ENCODE measurements at regions not wholly inside any gene's neighbourhood (a gene's known extent, or its start where the extent isn't known, plus 50 kb on each side); places are given as distances from the start of the nearest gene placed in this dataset.

DNA sequence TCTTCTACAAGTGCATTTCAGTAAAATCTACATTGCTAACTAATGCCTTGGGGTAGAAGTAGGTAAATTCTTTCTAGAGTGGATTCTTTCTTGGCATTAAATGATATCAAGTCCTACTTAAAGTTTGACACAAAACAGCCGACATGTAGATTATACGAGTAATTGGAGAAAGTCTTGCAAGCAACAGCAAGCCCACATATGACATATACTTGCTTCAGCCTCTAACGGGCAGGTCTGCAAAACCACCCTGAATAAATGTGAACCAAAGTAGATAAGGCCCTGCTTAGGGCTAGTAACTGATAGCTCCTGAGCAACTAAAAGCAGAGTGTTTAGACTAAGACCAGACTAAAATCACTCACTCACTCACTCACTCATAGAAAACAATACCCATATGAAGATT lies 203.2 kb downstream of the LTN1 start:
- DNase-seq = no peak

DNA sequence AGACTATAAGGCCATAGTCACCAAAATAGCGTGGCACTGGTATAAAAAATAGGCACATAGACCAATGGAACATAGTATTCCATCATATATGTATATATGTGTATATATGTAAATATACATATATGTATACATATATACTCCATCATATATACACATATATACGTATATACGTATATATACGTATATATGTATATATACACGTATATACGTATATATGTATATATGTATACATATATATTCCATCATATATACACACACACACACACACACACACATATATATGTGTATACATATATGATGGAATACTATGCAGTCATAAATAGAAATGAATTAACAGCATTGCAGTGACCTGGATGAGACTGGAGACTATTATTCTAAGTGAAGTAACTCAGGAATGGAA lies 204.6 kb downstream of the LTN1 start:
- DNase-seq = no peak

DNA sequence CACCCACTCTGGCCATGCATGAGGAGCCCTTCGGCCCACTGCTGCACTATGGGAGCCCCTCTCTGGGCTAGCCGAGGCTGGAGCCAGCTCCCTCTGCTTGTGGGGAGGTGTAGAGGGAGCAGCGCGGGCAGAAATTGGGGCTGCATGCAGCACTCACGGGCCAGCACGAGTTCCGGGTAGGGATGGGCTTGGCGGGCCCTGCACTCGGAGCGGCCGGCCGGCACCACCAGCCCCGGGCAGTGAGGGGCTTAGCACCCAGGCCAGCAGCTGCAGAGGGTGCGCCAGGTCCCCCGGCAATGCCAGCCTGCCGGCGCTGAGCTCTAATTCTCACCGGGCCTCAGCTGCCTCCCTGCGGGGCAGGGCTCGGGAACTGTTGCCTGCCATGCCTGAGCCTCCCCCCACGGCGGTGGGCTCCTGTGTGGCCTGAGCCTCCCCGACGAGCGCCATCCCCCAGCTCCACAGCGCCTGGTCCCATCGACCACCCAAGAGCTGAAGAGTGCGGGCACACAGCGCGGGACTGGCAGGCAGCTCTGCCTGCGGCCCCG lies 209.0 kb downstream of the LTN1 start:
- DNase-seq = no peak

DNA sequence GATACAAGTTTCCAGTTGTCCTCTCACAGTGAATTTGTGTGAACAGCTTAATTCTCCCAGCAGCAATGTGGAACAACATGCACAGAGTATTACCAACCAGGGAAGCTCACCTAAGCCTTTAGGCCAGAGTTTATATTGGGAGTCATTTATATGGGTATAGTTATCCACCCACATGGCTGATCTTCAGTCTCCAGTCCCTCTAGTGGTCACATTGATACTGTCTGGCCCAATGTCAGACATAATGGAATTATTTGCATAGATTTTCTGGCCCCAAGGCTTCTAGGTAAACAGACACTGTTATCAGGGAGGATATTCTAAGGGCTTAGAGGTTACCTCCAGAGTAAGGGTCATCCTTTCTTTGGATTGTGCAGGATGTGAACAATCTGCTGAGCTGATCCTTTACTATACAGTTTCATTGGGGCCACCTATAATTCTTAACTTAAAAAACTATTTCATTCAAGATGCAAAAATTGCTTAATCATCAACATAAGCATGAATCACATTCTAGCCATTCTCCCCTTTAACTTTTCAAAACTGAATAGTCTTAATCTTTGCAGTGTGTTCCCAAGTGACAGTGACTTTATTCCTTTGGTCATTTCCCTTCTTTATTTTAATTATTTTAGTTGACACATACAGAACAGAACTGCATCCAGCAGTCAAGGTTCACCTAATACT lies 210.9 kb downstream of the LTN1 start:
- no peak for DNase-seq

DNA sequence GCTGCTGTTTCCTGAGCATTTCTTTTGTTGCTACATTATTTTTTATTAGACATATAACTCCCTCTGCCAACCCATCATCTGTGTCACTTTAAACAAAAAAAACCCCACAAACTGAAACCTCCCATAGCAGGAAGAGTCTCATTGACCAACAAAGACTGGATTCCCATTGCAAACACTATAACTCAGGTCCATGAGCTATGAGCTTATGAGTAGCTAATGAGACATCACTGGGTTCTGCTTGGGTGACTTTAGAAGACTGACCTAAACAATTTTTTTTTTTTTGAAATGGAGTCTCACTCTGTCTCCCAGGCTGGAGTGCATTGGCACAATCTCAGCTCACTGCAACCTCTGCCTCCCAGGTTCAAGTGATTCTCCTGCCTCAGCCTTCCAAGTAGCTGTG lies 212.8 kb downstream of the LTN1 start:
- no peak for DNase-seq

DNA sequence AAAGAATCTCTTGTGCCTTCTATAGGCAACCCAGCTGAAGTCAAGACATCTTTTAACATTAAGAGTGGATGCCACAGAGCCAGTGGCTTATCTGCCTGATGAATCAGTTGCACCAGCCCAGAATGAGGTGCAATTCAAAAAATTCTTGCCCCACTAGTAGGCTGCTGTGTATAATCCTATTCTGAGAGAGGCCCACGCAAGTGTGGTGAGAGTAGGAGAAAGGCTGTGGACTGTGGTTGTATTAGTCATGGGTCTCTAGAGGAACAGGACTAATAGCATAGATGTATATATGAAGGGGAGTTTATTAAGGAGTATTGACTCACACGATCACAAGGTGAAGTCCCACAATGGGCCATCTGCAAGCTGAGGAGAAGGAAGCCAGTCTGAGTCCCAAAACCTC lies 216.4 kb downstream of the LTN1 start:
- no peak for DNase-seq

DNA sequence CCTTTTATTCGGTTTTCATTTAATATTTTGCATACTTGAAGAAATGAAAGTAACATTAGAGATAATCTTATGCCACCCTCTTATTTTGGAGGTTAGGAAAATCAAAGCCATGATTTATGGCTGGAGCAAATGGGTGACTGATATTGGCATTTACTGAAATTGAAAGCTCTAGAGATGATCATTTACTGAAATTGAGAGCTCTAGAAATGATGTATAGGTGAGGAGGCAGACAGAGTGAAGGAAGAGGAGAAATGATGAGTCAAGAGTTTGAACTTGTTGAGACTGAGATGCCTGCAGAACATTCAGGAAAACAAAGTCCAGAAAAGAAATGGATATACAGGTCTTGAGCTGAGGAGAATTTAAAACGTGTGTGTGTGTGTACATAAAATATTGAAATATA lies 217.6 kb downstream of the LTN1 start:
- DNase-seq = no peak

DNA sequence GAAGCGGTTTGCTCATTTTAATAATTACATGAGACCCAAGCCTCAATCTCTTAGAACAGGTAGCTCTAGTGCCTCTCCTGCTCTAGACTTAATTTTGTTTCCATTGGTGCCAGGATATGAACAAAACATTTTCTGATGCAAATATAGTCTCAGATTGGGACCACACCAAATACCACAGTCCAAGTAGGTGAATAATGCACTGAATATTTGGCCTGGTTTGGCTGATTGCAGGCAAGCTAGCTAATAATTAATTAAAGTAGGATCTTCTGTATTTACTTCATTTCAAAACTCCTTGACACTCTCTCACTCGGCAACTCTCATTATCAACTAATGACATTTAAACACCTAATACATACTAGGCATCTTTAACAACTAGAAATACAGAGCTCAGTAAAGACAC lies 219.6 kb downstream of the LTN1 start:
- no peak for DNase-seq

DNA sequence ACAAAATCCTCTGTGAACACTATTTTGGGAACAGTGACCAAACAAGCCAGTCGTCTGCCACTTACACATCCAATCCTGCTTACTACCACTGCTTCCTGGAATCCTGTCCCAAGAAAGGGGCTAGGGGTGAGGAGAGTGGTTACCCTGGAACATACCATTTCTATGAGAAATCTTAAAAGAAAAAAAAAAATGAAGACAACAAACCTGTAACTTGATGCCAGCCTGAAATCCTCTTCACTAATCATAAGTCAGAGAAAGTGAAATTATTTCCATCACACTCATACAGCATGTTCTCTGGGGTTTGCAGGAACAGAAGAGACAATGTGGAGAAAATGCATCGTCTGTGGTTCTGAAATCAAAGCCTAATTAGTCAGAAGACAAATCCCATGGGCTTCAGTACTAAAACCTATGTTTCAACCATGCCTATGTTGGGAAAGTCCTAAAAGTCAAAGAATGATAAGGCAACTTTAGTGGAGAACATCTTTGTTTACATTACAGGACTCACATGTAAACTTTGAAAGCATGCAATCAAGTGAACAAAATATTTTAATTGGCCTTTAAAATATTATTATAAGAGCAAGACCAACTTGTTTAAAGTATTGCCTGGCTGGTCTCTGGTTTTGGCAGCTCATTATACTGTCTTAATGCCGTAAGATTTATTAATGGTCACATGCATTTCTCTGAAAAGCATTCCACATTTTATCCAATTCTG lies 220.7 kb downstream of the LTN1 start:
- DNase-seq = no peak

DNA sequence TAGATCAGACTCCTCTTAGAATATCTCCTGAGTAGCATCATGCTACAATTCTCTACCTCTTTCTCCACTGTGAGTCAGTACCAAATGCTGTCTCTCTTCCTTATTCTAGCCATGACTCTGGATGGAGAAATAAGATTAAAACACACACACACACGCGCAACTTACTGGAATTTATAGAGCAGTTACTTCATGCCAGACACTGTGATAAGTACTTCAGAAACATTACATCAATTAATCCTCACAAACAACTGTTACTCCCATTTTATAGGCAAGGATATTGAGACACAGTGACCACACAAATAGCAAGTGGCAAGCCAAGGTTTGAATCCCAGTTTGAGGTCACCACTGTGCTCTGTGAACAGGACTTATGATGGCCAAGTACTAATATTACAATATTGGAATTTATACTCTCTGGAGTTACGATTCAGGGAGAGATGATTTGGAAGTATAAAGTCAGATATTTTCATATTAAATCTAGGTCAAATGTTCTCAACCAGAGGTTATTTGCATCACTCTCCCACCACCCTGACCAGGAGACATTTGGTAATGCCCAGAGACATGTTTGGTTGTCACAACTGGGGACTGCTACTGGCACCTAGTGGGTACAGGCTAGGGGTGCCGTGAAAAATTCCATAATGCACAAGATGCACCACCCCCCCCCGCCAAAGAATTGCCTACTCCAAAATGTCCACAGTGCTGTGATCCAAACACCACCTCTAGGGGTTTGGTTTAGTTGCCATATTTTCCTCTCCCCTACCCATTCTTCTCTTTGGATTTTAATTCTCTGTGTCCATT lies 221.6 kb downstream of the LTN1 start:
- no peak for DNase-seq

DNA sequence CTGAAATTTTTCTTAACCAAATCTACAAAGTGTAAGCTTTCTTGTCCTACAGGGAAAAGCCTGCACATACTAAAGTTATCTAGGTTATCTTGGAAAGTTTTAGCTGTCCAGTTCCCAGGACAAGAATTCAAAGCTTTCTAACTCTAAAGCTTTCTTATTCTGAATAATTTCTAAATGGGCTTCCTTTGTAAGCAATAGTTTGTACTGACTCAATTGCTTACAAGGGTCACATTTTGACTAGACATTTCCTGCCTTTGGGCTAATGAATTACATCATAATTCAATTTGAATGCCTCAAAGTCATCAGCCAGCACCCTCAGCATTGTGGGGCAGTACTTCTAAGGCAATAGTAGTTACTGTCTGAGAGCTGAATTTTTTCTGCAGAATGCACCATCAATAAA lies 223.0 kb downstream of the LTN1 start:
- DNase-seq = no peak

DNA sequence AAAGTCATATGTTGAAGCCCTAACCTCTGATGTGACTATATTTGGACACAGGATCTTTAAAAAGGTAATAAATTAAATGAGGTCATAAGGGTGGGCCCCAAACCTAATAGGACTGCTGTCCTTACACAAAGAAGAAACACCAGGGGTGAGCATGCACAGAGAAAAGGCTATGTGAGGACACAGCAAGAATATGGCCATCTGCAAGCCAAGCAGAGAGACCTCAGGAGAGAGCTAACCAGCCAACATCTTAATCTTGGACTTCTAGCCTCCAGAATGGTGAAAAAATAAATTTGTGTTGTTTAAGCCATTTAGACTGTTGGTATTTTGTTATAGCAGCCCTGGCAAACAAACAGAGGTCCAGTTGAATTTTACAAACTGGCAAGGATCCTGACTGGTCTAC lies 223.9 kb downstream of the LTN1 start:
- DNase-seq = no peak

DNA sequence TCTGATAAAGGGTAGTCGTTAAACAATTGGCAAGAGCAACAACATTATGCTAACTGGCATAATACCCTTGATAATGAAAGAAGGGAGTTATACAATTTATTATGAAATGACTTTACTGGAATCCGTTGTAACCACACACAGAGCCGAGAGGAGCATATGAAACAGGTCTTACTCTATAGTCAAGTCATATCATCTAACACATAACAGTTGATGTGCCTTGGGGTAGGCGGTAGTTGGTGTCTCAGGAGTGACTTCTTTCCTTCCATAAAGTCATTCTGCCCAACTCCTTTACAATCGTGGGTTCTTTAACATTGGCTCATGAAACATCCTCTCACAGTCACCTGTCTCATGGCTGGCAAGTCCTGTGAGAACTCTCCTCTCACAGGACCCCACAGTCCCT lies 225.2 kb downstream of the LTN1 start:
- DNase-seq = no peak

DNA sequence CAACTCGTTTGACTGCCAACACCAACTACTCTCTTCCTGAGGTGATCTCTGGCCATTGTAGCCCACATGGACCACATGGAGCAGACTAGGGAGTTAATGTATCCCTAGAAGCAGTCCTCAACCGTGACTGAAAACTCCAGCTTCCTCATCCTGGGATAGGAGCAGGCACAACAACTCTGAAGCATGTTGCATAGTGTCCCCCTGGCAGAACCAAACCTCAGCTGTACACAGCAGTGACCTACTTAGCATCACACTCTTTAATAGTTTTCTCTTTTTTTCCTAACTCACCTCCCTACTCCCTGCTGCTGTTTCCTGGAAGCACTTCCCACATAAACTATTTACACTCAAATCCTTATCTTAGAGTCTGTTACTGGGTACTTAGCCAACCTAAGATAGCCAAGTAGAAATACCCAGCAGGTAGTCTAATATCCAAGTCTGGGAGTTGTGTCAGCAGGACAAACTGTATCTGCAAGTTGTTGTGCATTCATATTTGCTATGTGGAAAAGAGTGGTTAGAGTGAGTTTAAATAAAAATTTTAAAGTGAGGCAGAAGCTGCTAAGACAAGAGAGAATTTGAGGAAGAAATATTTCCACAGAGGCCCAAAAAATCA lies 228.8 kb downstream of the LTN1 start:
- DNase-seq = no peak

DNA sequence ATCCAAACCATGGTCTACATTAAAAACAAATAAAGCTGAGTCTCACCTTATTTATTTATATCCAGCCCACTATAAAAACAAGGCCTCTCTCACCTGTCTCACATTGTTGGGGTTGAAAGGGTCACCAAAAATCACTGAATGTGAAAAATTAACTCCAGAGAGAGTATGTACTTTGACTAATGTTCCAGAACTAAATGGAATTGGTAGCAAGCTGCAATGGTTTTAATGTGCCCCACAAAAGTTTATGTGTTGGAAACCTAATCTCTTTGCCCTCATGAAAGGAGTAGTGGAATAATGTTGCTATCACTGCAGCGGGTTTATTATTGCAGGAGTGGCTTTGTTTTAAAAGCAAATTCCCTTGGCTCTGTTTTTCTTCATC lies 230.3 kb downstream of the LTN1 start:
- no peak for DNase-seq

DNA sequence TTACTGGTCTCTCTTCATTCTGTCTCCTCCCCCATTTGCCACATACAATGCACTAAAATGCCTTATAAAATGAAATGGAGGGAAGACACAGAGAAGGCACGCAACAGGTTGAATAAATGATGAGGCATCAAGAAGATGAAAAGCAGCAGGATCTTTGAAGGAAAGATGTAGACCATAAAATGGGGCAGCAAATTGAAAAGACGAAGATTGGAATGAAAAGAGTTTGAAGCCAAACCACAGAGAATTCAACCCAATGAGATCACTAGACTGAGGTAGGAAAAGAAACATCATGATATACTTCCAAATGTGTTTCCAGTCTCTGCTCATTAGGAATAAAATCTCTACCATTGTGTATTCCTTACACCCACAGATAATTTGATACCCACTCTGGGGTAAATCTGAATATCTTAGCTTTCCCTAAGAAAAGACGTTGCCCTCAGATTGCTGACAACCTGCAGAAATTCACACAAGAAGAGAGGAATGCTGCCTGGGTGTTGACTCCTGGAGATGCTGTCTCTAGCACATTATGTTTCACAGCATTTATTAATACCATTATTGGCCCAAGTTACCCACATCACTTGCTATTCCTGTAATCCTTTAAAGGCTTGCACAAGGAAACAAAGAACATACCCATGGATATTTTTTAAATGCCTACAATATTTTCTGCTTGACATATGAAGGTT lies 230.9 kb downstream of the LTN1 start:
- no peak for DNase-seq

DNA sequence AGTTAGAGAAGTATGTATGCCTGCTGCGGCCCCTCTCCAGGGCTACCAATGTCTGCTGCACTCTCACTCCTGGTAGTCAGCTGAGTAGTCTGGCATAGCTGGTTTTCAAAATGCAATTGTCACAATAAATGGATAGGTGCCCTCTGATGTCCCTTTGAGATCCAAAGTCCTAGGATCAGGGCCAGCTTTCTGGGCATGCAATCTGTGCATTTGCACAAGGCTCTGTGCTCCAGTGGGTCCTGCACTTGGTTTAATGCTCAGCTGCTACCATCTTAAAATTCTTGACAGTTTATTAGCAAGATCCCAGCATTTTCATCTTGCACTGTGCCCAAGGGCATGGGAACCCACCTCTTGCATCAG lies 233.8 kb downstream of the LTN1 start:
- no peak for DNase-seq

DNA sequence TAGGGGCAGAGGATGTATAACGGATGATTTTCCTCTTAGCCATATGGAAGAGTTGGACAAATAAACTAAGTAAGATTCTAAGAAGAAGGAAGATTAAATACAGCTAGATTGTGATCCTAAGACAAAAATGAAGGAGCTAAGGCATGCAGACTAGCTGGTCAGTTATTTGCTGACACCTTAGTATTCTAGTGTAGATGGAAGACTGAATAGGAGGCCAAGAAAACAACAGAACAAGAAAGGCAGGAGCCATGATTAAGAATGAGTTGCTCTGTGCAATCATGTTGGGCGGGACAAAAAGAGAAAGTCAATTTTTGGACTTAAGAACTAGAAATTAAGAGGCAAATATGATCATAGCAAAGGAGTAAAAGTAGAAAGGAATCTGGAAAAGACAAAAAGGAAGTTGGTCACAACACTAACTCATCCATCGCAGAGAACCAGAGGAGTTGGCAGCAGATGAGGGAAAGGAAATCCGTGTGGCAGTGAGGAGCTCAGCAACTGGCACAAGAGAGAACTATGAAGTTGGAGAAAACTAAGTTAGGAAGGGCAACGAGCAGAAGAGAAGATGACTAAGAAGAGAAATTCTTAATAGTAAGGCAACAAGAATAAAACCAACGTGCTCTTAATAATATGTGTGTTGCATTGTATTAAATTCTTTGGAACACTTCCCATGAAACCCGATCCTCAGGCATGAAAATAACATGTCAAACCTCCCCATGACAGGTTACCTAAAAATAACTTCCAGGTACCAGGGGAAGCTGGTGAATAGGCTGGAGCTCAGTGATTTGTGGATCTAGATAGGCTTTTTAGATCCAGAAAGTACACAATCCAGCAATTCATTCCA lies 234.4 kb downstream of the LTN1 start:
- no peak for DNase-seq

DNA sequence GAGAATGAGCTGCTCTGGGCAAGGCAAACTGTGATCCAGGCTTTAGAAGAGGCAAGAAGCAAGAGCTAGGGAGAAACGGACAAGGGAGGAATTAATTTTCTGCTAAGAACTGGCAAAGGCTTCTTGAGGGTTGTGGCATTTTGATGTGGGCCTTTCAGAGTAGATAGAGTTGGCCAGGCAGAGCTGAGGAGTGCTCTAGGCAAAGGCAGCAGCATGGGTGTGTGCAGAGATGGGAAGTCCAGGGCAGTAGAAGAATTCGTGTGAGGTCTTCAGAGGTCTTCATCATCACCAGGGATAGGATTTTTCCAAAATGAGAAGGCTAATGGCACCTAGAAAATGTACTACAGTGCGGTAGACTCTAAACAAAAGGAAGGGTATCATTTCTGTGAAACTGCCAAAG lies 237.8 kb downstream of the LTN1 start:
- no peak for DNase-seq

DNA sequence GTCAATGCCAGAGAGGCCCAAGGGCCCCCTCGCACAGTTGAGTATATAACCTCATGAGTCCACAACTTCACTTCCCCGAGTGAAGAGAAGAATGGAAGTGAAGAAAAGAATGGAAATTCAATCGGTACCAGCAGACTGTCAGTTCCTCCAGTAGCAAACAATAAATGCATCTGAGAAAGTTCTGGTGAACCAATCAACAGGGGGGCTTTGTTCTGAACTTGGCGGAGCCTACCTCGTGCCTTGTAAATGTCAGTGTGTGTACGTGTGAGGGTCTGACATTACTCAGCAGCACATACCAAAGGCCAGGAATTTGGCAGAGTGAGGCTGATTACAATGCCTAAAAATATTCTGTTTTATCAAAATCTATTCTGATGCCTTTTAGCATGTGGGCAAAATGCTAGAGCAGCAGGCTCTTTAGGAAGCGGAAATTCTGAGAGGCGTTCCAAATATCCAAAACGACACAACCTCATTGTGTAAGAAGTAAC lies 238.5 kb downstream of the LTN1 start:
- DNase-seq = peak in 6 of 58 donors; percentile 3 to 20 (median 12)
